ENCODE measurements at regions not wholly inside any gene's neighbourhood (a gene's known extent, or its start where the extent isn't known, plus 50 kb on each side); places are given as distances from the start of the nearest gene placed in this dataset.

DNA sequence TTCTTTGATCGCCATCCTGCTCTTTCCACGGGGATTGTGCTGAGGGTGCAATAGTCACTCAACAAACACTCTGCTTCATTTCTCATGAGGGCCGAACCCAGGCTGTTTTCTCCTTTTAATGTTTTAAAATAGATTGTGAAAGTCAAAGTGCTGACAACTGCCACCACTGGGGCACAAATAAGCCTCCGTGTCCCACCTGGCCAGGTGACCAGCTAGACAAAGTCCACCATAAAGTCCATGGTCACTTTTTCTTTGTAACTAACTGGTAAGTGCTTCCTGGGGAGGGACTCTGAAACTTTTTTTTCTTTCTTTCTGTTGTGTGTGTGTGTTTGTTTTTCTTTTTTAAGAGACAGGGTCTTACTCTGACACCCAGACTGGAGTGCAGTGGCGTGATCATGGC is 219.8 kb downstream of the LY86 start:
- intact Hi-C loops (cut with micrococcal nuclease) (no loop called here), in situ Hi-C loops (cut with MboI) (no loop called here)
- H3K36me3 ChIP-seq (ENCODE audit: control insufficient read depth, insufficient read depth, low read length), result no peaks in the 10 kb centered on the region
- POLR2A ChIA-PET, result interaction anchor here (0.6 to 1.0 kb wide), 2 partner anchors 14 to 17 kb away, joined by 3 read pairs; no protein-coding TSS in a partner anchor
- H3K79me2 ChIP-seq (ENCODE audit: control insufficient read depth, insufficient read depth, low read length), result no peaks in the 10 kb centered on the region
- BruUV-seq (replicated peaks), result no TSS peak
- H3K9me3 ChIP-seq (replicated peaks; ENCODE audit: control insufficient read depth, insufficient read depth, low read depth, low read length), result no peaks in the 10 kb centered on the region
- no peak overlapping the region for H3K9ac ChIP-seq (ENCODE audit: insufficient read depth in 1 of 2, low read depth in 2 of 2, low read length in 2 of 2)
- no peak for ATAC-seq
- FAIRE-seq, result no peak
- H3K27ac ChIP-seq (ENCODE audit: extremely low read depth, low read depth, low read length), result no peak overlapping the region
- peaks cover 28 to 63% of the 10 kb centered on the region in 2 experiments; a peak in 4 of 5 replicates for H3K27me3 ChIP-seq (ENCODE audit: control insufficient read depth in 2 of 2, insufficient read depth in 2 of 2, low read length in 2 of 2)
- H3K4me3 ChIP-seq, result no peak overlapping the region
- TF ChIP-seq ZNF316 (IDR thresholded peaks at IDR 0.05), result peak; percentile 35; the same call in 1 of the 2 replicates
- TF ChIP-seq ZNF644 (tag; IDR thresholded peaks at IDR 0.05; ENCODE audit: low read depth), result no peak
- CTCF ChIA-PET (ENCODE audit: low intra/inter-chr PET ratio), result interaction anchor here (0.6 kb wide), 1 partner anchor 66 kb away, joined by 3 read pairs; no protein-coding TSS in a partner anchor
- H3K9me1 ChIP-seq (ENCODE audit: control insufficient read depth, insufficient read depth, low read length), result no peaks in the 10 kb centered on the region
- 14% methylated on average over 5 of the region's 5 CpGs for WGBS (ENCODE audit: insufficient coverage, low coverage, missing lambda C conversion rate)
- no peaks in the 10 kb centered on the region for H4K20me1 ChIP-seq (replicated peaks; ENCODE audit: control insufficient read depth, insufficient read depth, low read length)
- no peak overlapping the region for H3K4me2 ChIP-seq (ENCODE audit: insufficient read depth, low read length)
- peaks cover 0 to 15% of the 10 kb centered on the region in 2 experiments; a peak in 3 of 5 replicates for H3K4me1 ChIP-seq (replicated peaks in 1 of 2; ENCODE audit: control insufficient read depth in 2 of 2, insufficient read depth in 2 of 2, low read length in 2 of 2)
- no peak for DNase-seq (ENCODE audit: extremely low read depth in 1 of 4, low spot score in 3 of 4)
- no peak overlapping the region for H2AFZ ChIP-seq (ENCODE audit: low read depth, low read length)

DNA sequence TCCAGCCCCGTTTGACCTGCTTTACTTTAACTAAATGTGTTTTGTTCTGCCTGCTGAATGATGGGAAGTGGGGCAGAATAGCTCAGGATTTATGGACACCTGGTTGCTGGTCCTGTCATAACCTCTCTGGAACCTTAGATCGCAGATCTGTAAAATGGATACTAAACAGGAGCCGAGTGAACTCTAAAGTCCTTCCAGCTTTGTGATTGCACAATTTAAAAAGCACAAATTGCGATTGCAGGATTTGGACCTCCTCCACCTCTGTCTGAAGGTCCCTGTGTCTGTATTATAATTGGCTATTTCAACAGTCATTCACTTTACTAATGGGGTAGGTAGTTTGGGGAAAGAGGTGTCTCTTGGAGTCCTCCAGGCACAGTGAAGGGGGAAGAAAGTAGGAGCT is 220.4 kb downstream of the LY86 start:
- no TSS peak for BruUV-seq (replicated peaks)
- Histone ChIP-seq H3K4me2 (ENCODE audit: insufficient read depth, low read length) (no peak overlapping the region), H3K27ac (ENCODE audit: extremely low read depth, low read depth, low read length) (no peak overlapping the region), H3K36me3 (ENCODE audit: control insufficient read depth, insufficient read depth, low read length) (no peaks in the 10 kb centered on the region), H3K9me1 (ENCODE audit: control insufficient read depth, insufficient read depth, low read length) (no peaks in the 10 kb centered on the region), H3K79me2 (ENCODE audit: control insufficient read depth, insufficient read depth, low read length) (no peaks in the 10 kb centered on the region), H2AFZ (ENCODE audit: low read depth, low read length) (no peak overlapping the region), H3K4me3 (no peak overlapping the region), H4K20me1 (replicated peaks; ENCODE audit: control insufficient read depth, insufficient read depth, low read length) (no peaks in the 10 kb centered on the region), H3K9me3 (replicated peaks; ENCODE audit: control insufficient read depth, insufficient read depth, low read depth, low read length) (no peaks in the 10 kb centered on the region), H3K27me3 (ENCODE audit: control insufficient read depth in 2 of 2, insufficient read depth in 2 of 2, low read length in 2 of 2) (peaks cover 24 to 58% of the 10 kb centered on the region in 2 experiments; a peak in 4 of 5 replicates), H3K9ac (ENCODE audit: insufficient read depth in 1 of 2, low read depth in 2 of 2, low read length in 2 of 2) (no peak overlapping the region), H3K4me1 (replicated peaks in 1 of 2; ENCODE audit: control insufficient read depth in 2 of 2, insufficient read depth in 2 of 2, low read length in 2 of 2) (peaks cover 0 to 17% of the 10 kb centered on the region in 2 experiments; a peak in 3 of 5 replicates)
- CTCF ChIA-PET (ENCODE audit: low intra/inter-chr PET ratio), result interaction anchor here (0.6 kb wide), 1 partner anchor 66 kb away, joined by 3 read pairs; no protein-coding TSS in a partner anchor
- in situ Hi-C loops (cut with MboI), result no loop called here
- no peak for FAIRE-seq
- POLR2A ChIA-PET, result interaction anchor here (0.6 kb wide), 1 partner anchor 321 kb away, joined by 3 read pairs; no protein-coding TSS in a partner anchor
- intact Hi-C loops (cut with micrococcal nuclease), result no loop called here
- DNase-seq (ENCODE audit: extremely low read depth in 1 of 4, low spot score in 3 of 4), result no peak
- 3% methylated on average over 4 of the region's 4 CpGs for WGBS (ENCODE audit: insufficient coverage, low coverage, missing lambda C conversion rate)
- no peak for ATAC-seq
- TF ChIP-seq CEBPG (CRISPR knock-in tag; IDR thresholded peaks at IDR 0.05) (no peak), CEBPG (tag; conservative IDR thresholded peaks at IDR 0.05 in 1 of 2, IDR thresholded peaks at IDR 0.05 in 1 of 2) (peak; percentile 43 to 49; a peak in 1 of 4 replicates), CEBPB (tag; IDR thresholded peaks at IDR 0.05) (peak; percentile 84), MAZ (CRISPR knock-in tag; conservative IDR thresholded peaks at IDR 0.05 in 1 of 2, IDR thresholded peaks at IDR 0.05 in 1 of 2) (no peak)
- TF ChIP-seq, protein P1, sequence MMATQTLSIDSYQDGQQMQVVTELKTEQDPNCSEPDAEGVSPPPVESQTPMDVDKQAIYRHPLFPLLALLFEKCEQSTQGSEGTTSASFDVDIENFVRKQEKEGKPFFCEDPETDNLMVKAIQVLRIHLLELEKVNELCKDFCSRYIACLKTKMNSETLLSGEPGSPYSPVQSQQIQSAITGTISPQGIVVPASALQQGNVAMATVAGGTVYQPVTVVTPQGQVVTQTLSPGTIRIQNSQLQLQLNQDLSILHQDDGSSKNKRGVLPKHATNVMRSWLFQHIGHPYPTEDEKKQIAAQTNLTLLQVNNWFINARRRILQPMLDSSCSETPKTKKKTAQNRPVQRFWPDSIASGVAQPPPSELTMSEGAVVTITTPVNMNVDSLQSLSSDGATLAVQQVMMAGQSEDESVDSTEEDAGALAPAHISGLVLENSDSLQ (IDR thresholded peaks at IDR 0.05), result peak; percentile 34; the same call in 1 of the 2 replicates

Data from K562 (cell line).